G401.6 (cell line): ENCODE measurements at regions not wholly inside any gene's neighbourhood (a gene's known extent, or its start where the extent isn't known, plus 50 kb on each side); places are given as distances from the start of the nearest gene placed in this dataset.
"Not testable (repeated sequence)": the region's sequence is repeated elsewhere in the genome, so short reads cannot be mapped to it uniquely, and the experiment has no call there.

Source experiments
- FAIRE-seq: peaks from 2 replicates; lab custom pipeline; 2012; peaks lifted over from hg19 to GRCh38; lab: Jason Lieb, UNC

DNA sequence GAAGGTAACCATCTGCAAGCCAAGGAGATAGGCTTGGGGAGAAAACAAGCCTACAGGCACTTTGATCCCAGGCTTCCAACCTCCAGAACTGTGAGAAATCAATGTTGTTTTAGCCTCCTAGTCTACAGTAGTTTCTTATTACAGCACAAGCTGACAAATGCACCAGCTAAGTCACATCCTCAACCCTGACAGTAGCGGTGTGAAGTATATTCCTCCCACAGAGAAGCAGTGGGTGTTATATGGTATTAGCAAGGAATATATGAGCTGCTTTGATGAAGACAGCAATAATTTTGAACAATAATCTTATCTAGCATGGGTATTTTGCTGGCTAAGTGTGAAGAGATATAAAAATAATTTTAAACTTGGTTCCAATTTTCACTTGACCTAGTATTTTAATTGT is 2415.0 kb downstream of the ARAP2 start:
- not testable (repeated sequence) for FAIRE-seq

DNA sequence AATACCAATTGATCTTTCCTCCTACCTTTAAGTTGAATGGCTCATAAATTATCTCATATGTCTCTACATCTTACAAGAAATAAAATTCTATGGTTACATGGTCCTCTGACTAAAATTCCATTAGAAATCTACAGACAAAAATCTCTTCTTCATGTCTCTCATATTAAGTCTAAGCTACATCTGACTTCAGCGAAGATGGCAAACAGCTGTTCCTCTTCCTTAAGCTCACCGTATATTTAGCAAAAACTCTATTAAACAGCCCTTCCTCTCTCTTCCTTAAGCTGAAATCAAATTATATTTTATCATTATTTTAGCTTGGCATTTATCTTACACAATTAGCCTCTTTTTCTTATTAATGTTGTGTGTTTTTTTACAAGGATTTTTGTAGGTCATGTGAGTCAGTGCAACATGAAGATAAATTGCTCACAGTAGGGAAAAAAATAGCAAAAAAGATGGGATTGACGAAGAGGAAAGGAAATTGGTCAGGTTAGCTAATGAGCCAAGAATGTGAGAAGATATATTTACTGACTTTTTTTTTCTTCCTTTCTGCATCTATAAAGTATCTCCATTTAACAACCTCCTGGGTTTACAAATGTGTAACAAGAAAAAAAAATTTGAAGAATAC is 2412.8 kb downstream of the ARAP2 start:
- no peak for FAIRE-seq

DNA sequence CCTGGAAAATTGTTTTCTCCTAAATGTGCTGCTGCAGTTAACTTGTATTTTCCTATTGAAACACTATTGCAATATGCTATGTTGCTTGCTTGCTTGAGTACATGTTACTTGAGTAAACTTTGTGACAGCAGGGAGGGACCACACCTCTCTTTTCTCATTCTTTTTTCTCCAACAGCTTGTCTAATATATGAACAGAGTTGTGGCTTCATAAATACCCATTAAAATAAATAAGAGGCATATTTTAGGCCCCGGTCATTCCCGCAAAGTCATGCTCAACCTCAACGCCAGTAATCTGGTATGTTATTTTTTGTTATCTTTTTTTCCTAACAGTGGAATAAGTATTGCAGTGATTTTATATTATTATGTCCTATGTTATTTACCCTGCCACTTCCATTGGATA is 2408.6 kb downstream of the ARAP2 start:
- not testable (repeated sequence) for FAIRE-seq

DNA sequence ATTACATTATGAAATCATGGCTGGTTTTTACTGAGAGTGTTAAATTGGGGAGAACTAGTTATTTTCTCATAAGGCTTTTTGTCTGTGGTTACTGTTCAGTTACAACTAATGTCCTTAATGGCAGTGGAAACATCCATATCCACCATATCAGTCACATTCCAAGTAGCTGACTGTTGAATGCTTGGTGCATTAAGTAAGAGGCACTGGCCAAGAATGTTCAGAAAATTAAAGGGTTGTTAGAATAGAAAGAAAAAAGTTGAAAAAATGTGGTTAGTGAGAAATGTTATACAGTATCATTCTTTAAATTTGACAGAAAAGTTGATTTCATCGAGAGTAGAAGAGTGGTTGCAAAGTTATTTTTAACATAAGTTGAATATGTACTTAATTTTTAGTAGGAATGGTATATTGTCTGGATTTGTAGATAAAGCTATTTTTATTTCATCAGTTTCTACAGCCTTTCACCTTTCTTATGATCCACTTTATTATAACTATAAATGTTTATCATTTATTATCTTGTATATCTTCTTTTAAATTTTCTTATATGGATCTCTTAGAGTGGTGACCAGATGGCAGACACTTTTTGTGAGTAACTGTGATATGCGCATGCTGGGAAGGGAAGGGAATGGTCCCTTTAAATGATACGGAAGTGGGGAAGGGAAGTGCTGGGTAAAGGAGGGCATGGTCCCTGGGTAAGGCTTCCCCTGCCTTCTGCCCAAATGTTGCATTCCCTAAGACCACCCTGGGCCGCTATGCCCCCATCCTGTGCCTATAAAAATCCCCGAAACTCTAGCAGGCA is 2407.1 kb downstream of the ARAP2 start:
- no peak for FAIRE-seq

DNA sequence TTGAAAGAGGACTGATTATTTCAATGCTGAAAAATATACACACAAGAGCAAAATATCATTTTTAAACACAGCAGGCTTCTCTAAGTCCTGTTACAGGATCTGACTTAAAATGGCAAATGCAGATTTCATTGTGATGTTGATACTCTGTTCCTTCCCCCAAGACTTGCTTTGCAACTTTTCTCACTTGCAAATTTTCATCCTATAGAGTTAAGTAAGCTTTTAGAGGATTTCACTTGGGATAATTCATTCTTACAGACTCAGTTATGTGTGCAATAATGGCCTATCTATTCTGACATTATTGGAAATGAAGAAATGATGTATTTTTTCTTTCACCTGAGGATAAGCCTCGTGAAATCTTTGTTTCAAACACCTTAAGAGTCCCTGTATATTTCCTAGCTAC is 2403.2 kb downstream of the ARAP2 start:
- no peak for FAIRE-seq

DNA sequence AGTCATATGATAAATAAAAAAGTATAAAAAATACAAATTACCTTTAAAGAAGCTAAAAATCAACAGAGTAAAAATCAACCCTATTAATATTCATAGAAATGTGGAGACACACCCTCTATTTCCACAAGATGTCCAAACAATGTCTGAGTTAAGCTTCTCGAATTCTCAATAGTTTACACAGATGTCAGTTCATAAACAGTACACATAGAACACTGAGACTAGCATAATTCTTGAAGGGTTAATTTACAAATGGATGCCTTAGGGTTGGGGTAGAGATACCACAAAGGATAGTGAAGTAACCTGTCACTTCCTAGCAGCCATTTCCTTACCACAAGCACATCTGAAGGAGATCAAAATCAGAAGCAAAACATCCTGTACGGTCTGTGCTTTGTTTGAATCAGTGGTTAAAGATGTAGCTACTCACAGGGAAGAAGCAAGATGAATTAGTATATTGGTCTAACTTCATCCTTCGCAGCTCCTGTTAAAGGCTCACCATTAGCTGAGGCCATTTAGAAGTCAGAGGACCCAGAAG is 2393.9 kb downstream of the ARAP2 start:
- no peak for FAIRE-seq

DNA sequence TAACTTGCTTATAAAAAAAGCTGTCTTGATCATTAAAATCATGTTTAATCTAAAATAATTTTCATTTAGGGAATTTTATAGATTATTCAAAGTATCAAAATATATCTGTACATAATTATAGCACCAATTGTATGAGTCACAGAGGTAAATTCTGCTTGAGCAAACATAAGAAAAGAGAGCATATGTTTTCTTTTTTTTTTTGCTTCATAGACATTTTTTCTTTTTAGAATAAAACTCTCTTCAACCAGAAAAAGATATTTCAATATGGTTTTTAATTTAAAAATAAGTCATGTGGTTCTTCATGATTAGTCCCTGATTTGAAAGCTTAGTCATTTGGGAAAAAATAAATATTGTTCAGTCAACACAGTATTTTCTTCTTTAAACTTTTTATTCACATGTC is 2390.6 kb downstream of the ARAP2 start:
- peak; percentile 67 for FAIRE-seq

DNA sequence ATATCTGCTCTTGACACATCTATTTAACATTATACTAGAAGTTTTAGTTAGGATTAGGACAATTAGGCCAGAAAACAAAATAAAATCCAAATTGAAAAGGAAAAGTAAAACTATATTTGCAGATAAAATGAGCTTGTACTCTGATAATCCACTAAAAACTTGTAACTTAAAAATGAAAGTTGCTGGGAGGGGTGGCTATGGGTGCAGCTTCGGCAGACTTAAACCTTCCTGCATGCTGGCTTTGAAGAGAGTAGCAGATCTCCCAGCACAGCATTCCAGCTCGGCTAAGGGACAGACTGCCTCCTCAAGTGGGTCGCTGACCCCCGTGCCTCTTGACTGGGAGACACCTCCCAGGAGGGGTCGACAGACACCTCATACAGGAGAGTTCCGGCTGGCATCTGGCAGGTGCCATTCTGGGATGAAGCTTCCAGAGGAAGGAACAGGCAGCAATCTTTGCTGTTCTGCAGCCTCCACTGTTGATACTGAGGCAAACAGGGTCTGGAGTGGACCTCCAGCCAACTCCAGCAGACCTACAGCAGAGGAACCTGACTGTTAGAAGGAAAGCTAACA is 2379.9 kb downstream of the ARAP2 start:
- FAIRE-seq, result no peak

DNA sequence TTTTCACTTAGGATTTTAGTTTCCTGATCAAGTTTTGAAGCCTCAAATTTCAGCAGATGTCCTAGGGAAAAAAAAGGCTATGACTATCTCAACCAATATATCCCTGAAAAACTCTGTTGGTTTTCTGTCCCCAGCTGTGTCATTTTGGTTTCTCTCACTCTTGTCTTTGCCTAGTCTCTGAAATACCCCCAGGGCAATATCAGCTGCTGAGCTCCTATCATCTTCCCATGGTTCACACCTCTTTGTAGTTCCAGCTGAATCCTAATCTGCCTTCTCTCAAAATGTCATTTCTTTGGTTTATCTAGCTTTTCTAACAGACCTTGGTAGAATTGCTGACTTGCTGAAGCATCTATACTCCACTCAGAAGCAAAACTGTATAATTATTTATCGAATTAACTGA is 2370.5 kb downstream of the ARAP2 start:
- no peak for FAIRE-seq

DNA sequence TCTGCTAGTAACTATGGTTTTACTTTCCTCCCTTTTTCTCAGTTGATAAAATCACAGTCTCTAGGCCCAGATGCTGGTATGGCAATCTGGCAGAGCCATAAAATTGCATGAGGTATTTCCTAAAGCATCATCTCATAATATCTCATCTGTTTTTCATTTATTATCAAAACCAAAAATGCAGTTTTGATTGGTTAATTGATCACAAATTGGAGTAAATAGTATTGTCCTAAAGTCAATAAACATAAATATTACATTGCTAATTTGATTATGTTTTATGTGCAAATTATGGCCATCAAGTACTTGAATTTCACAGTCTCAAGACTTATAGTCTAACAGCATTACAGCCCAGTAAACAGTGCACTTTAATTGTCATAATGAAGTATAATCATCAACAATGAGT is 2365.6 kb downstream of the ARAP2 start:
- no peak for FAIRE-seq

DNA sequence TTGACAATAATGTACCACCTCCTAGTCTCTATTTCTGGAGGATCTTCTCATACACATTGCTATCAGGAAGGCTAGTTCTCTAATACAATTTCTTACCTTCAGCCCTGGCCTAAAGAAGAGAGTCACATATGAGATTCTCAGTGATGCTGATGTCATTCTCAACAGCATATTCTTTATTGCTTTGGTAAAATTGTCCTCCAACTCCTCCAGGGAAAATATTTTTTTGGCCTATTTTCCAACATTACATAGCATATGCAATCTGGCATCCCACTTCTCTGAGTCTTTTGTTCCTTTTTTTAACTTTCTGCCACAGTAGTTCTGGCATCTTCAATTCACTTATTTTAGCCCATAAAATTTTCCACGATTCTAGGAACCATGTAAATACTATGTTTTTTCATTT is 2363.1 kb downstream of the ARAP2 start:
- no peak for FAIRE-seq

DNA sequence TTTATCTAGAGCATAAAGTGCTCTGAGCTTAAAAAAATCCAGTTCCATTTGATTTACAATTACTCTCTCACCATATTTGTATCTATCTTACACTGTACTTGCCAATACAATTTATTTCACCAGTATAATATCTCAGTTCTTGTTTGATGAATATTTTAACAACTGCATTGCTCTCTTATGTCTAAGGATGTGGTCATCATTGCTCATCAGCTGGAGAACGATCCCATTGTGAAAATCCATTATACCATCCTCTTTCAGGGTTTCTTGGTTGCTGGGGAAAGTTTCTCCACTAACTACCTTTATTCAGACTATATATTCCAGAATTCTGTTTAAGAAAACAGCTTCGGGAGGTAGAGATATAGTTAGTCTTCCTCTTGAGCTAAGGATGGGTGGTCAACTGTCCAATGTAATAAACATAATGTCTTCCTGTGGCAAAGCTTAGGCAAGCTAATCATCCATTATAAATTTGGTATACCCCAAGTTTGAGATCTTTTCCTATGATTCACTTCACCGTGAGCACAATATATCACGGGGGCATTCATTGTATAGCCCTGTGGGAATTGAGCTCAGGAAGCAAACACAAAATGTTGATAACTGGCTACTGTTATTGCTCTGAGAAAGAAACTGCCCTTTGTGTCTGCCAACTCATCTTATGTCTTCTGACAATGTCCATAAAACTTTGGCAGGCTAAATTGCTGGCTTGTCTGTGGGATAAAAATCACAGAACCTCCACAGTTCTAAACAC is 2361.9 kb downstream of the ARAP2 start:
- FAIRE-seq, result no peak

DNA sequence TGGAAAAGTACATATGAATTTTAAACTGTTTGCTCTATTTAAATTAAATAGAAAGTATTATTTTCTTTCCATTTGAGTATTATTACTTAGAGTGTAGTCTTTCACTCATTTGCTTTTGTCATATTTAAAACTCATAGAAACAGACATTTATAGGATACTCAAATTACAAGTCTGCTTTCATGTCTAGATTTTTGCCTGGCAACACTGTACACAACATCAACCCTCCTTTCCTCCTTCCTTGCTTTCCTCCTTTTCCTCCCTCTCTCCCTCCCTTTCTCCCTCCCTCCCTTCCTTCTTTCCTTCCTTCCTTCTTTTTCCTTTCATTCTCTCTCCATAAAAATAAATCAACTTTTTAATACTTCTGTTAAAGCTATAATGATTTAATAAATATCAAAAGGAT is 2361.2 kb downstream of the ARAP2 start:
- no peak for FAIRE-seq

DNA sequence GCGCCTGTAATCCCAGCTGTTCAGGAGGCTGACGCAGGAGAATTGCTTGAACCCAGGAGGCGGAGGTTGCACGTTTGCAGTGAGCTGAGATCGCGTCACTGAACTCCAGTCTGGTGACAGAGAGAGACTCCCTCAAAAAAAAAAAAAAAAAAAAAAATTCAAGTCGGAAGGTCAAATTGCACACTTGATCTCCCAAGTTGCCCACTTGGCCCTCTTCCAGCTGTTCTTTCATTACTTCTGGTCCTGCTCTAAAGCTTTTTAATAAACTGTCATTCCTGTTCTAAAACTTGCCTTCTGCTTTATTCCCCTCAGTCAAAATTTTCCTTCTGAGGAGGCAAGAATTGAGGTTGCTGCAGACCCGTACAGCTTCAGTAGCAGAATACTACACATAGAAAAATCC is 2358.0 kb downstream of the ARAP2 start:
- no peak for FAIRE-seq

DNA sequence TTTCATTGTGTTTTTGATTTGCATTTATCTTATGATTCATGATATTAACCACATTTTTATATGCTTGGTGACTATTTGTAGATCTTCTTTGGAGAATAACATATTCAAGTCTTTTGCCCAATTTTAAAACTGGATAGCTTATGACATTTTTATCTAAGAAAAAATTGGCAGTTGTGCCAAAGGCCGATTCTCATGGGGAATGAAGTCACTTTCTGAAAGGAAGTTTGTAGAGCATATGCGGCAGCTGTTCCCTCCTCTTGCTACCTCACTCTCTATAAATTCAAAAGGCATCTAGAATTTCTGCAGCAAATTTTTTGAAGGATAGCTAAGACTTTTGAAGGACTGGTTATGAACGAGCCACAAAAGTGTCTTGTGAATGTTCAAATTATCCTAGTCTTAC is 2353.5 kb downstream of the ARAP2 start:
- no peak for FAIRE-seq

DNA sequence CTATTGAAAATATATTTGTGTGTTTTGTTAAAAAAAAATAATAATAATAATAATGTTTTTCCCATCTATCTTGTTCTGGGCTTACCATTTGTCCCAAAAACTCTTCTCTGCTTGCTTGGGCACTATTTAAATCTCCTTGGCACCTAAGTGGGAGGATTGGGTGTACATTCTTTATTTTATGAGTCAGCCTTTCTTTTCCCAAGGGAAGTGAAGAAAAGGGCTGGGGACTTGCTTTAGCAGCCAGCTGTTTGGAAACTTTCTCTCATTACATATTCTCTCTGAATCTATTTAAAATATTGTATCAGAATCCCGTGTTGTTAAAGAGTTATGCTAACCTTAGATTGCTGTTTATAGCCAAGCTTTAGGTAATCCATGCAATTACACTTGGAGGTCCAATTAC is 2332.4 kb downstream of the ARAP2 start:
- no peak for FAIRE-seq

DNA sequence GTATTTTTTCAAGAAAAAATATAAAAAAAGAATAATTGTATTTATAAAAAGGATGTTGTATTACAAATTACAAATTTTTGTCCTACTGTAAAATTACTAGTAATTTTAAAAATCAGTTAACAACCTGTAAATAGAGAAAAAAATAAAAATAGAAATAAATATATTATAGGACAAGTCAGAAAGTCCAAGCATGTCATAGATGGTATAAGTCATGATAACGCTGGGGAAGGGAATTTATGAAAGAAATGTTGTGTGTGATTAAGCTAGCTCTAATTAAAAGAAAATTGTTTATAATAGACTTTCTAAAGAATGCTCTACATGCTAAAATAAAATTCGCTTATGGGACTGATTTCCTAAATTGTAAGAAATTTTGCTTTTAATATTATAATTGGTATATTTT is 2329.9 kb downstream of the ARAP2 start:
- FAIRE-seq, result peak; percentile 52

DNA sequence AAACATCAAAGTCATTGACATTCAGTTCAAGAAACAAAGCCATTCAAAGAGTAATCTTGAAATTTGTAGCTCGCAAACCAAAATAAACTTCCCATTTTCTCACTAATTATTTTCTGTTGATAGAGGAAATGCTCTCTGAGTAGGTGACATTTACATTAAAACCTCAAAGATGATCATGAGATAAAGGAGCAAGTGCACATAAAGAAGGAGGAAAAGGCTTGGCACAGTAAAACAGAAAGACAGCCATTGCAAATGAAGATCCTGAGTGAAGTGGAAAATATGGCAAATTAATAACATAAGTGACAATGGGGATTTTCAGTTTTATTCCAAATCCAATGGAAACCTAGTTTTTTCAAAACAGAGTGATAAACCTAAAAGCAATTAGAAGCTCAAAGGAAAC is 2320.8 kb downstream of the ARAP2 start:
- FAIRE-seq, result no peak

DNA sequence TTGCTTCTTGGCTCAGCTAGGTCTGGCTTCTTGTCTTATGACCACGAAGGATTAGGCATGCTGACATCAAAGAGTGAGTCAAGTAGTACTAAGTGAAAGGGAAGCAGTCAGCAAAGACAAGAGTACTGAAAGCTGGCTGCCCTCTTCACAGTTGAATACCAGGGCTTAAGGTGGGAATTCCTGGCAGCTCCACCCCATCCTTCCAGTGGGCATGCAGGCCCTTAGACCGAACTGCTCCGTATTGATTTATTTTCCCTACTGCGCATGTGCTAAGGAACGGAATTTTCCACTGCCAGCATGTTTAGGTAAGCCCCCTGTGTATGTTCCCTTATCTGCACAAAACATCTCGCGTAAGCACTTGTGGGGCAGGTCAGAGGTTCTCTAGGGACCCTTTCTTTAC is 2320.1 kb downstream of the ARAP2 start:
- no peak for FAIRE-seq

DNA sequence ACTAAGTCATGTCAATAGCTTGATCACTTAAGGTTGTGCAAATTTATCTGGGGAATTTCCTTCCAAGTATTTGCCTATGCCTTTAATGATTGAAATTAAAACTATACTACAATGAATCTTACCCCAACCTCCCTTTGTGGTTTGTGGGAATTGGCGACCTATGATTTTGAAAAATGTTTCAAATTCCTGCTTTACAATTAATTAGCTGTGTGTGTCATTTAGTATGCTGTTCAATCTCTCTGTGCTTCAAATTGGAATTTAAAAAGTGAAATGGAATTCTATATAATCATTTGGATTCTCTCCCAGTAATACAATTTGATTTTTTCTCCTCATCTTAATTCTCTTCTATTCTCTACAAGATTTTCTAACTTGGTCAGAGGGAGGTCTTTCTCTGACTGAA is 2319.5 kb downstream of the ARAP2 start:
- FAIRE-seq, result no peak

DNA sequence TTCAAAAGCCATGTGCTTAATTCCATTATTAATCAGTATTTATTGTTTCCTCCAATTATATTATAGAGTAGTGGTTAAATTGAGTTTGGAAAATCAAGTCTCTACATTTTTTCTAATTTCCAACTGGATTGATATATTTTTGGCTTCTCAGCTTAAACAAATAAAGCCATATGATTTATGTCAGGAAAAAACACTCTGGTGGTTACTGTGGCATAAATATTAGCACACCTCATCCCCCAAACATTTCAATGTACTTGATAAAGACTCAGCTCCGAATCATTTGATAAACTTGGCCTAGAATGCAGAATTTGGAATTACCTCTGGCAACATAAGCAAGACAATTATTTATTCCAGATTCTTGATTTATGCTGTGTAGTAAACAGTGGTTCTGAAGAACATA is 2313.8 kb downstream of the ARAP2 start:
- no peak for FAIRE-seq

DNA sequence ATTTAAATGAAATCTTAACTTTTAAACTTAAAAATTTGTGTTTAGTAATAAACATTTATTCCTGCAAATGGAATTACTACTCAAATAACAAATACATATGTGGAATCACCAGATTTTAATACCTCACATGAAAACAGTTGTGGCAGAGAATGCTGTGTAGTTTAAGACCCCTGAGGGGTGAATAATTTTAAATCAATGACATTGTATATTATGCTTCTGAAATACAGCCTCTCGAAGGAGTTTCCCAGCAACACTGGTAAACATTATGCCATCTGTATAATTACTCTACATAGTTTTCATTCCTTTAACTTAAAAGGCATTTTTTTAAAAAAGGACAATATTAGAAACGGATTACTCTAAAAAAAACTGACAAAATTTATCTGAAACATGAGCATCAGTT is 2313.3 kb downstream of the ARAP2 start:
- FAIRE-seq, result no peak

DNA sequence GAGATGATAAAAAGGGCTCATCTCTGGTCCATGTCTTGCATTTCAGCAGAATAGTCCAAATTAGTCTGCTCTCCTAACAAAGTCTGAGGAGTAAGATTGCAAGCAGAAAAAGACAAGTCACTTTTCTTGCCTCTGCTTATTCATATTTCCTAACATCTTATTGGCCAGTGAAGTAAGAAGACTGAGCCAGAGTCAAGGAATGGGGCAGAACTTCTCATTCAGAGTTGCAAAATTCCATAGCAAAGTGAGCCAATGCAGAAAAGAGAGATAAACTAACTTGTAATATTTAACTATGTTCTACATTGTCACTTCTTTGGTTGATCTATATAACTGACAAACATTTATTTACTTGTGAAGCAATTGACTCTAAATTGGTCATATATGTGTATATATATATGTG is 2304.0 kb downstream of the ARAP2 start:
- FAIRE-seq, result no peak
